ENCODE measurements at regions not wholly inside any gene's neighbourhood (a gene's known extent, or its start where the extent isn't known, plus 50 kb on each side); places are given as distances from the start of the nearest gene placed in this dataset.

GRCh38 chr10:120282421-120282820 is 174.6 kb upstream of the PLPP4 start:
- no peak overlapping the region for H3K27ac Mint-ChIP-seq
- no peak overlapping the region for H3K4me3 Mint-ChIP-seq
- H3K4me1 Mint-ChIP-seq: no peaks in the 10 kb centered on the region

GRCh38 chr10:120282846-120283492 is 174.1 kb upstream of the PLPP4 start:
- Histone ChIP-seq H3K4me3 (ENCODE audit: low read length) (no peak overlapping the region), H3K27me3 (ENCODE audit: control insufficient read depth in 2 of 2, insufficient read depth in 2 of 2, low read length in 2 of 2) (no peaks in the 10 kb centered on the region), H3K4me1 (ENCODE audit: control insufficient read depth in 2 of 2, insufficient read depth in 2 of 2, low read length in 2 of 2) (no peaks in the 10 kb centered on the region), H3K9me3 (ENCODE audit: control insufficient read depth in 2 of 3, low read length in 3 of 3) (no peaks in the 10 kb centered on the region), H3K27ac (ENCODE audit: low read depth, low read length) (no peak overlapping the region), H3K36me3 (ENCODE audit: control insufficient read depth in 2 of 3, insufficient read depth in 3 of 3, low read length in 3 of 3) (no peaks in the 10 kb centered on the region)
- peaks cover 0 to 10% (median 5%) of the 10 kb centered on the region in 5 donors for H3K27me3 Mint-ChIP-seq
- ATAC-seq (no peak), DNase-seq (no peak)
- intact Hi-C loops (cut with micrococcal nuclease): no loop called here
- peaks cover 0 to 6% (median 0%) of the 10 kb centered on the region in 11 donors for H3K9me3 Mint-ChIP-seq
- H3K36me3 Mint-ChIP-seq: no peaks in the 10 kb centered on the region
- ChIA-PET POLR2A (no interaction called here), CTCF (no interaction called here)
- no peak overlapping the region for H3K27ac Mint-ChIP-seq
- H3K4me1 Mint-ChIP-seq: no peaks in the 10 kb centered on the region
- H3K4me3 Mint-ChIP-seq: no peak overlapping the region

More at GRCh38 chr10:120282421-120282820, 174.6 kb upstream of the PLPP4 start:
- POLR2A ChIA-PET: no interaction called here
- Mint-ChIP-seq H3K27me3 (peaks cover 0 to 13% (median 5%) of the 10 kb centered on the region in 5 donors), H3K36me3 (no peaks in the 10 kb centered on the region), H3K9me3 (peaks cover 0 to 6% (median 0%) of the 10 kb centered on the region in 11 donors)
- no peak overlapping the region for H3K27ac ChIP-seq (ENCODE audit: low read depth, low read length)
- ATAC-seq (no peak), DNase-seq (no peak)
- CTCF ChIA-PET: no interaction called here
- no peaks in the 10 kb centered on the region for H3K4me1 ChIP-seq (ENCODE audit: control insufficient read depth in 2 of 2, insufficient read depth in 2 of 2, low read length in 2 of 2)
- no peak overlapping the region for H3K4me3 ChIP-seq (ENCODE audit: low read length)
- H3K36me3 ChIP-seq (ENCODE audit: control insufficient read depth in 2 of 3, insufficient read depth in 3 of 3, low read length in 3 of 3): no peaks in the 10 kb centered on the region
- no peaks in the 10 kb centered on the region for H3K9me3 ChIP-seq (ENCODE audit: control insufficient read depth in 2 of 3, low read length in 3 of 3)
- intact Hi-C loops (cut with micrococcal nuclease): no loop called here
- H3K27me3 ChIP-seq (ENCODE audit: control insufficient read depth in 2 of 2, insufficient read depth in 2 of 2, low read length in 2 of 2): no peaks in the 10 kb centered on the region

- Mint-ChIP-seq H3K4me3 (no peak overlapping the region), H3K27me3 (peaks cover 0 to 10% (median 8%) of the 10 kb centered on the region in 5 donors), H3K9me3 (peaks cover 0 to 3% (median 0%) of the 10 kb centered on the region in 11 donors), H3K36me3 (no peaks in the 10 kb centered on the region), H3K4me1 (no peaks in the 10 kb centered on the region), H3K27ac (no peak overlapping the region)
- no peak for ATAC-seq
- no peak overlapping the region for H3K27ac ChIP-seq (ENCODE audit: low read depth, low read length)
- POLR2A ChIA-PET: no interaction called here
- CTCF ChIA-PET: no interaction called here
- intact Hi-C loops (cut with micrococcal nuclease): no loop called here
- no peaks in the 10 kb centered on the region for H3K36me3 ChIP-seq (ENCODE audit: control insufficient read depth in 2 of 3, insufficient read depth in 3 of 3, low read length in 3 of 3)
- no peaks in the 10 kb centered on the region for H3K27me3 ChIP-seq (ENCODE audit: control insufficient read depth in 2 of 2, insufficient read depth in 2 of 2, low read length in 2 of 2)
- no peak for DNase-seq
- no peak overlapping the region for H3K4me3 ChIP-seq (ENCODE audit: low read length)
- H3K9me3 ChIP-seq (ENCODE audit: control insufficient read depth in 2 of 3, low read length in 3 of 3): no peaks in the 10 kb centered on the region
- H3K4me1 ChIP-seq (ENCODE audit: control insufficient read depth in 2 of 2, insufficient read depth in 2 of 2, low read length in 2 of 2): no peaks in the 10 kb centered on the region
Observed at GRCh38 chr10:120285408-120285807, 171.6 kb upstream of the PLPP4 start.

GRCh38 chr10:120286280-120286679 is 170.7 kb upstream of the PLPP4 start:
- intact Hi-C loops (cut with micrococcal nuclease): no loop called here
- ATAC-seq (no peak), DNase-seq (no peak)
- ChIA-PET POLR2A (no interaction called here), CTCF (no interaction called here)
- Mint-ChIP-seq H3K27me3 (peaks cover 0 to 17% (median 16%) of the 10 kb centered on the region in 5 donors), H3K4me3 (no peak overlapping the region), H3K4me1 (no peaks in the 10 kb centered on the region), H3K36me3 (no peaks in the 10 kb centered on the region), H3K9me3 (peaks cover 0 to 1% (median 0%) of the 10 kb centered on the region in 11 donors), H3K27ac (no peak overlapping the region)
- H3K27ac ChIP-seq (ENCODE audit: low read depth, low read length): no peak overlapping the region
- H3K27me3 ChIP-seq (ENCODE audit: control insufficient read depth in 2 of 2, insufficient read depth in 2 of 2, low read length in 2 of 2): no peaks in the 10 kb centered on the region
- no peak overlapping the region for H3K4me3 ChIP-seq (ENCODE audit: low read length)
- no peaks in the 10 kb centered on the region for H3K4me1 ChIP-seq (ENCODE audit: control insufficient read depth in 2 of 2, insufficient read depth in 2 of 2, low read length in 2 of 2)
- H3K9me3 ChIP-seq (ENCODE audit: control insufficient read depth in 2 of 3, low read length in 3 of 3): no peaks in the 10 kb centered on the region
- no peaks in the 10 kb centered on the region for H3K36me3 ChIP-seq (ENCODE audit: control insufficient read depth in 2 of 3, insufficient read depth in 3 of 3, low read length in 3 of 3)

GRCh38 chr10:120300513-120300912 is 156.5 kb upstream of the PLPP4 start:
- no peak overlapping the region for H3K27ac Mint-ChIP-seq
- intact Hi-C loops (cut with micrococcal nuclease): no loop called here
- H3K27me3 Mint-ChIP-seq: peaks cover 3 to 41% (median 20%) of the 10 kb centered on the region in 5 donors
- H3K9me3 Mint-ChIP-seq: peaks cover 0 to 8% (median 0%) of the 10 kb centered on the region in 11 donors
- Histone ChIP-seq H3K4me3 (ENCODE audit: low read length) (no peak overlapping the region), H3K27ac (ENCODE audit: low read depth, low read length) (no peak overlapping the region), H3K9me3 (ENCODE audit: control insufficient read depth in 2 of 3, low read length in 3 of 3) (no peaks in the 10 kb centered on the region), H3K36me3 (ENCODE audit: control insufficient read depth in 2 of 3, insufficient read depth in 3 of 3, low read length in 3 of 3) (no peaks in the 10 kb centered on the region), H3K27me3 (ENCODE audit: control insufficient read depth in 2 of 2, insufficient read depth in 2 of 2, low read length in 2 of 2) (no peaks in the 10 kb centered on the region), H3K4me1 (ENCODE audit: control insufficient read depth in 2 of 2, insufficient read depth in 2 of 2, low read length in 2 of 2) (no peaks in the 10 kb centered on the region)
- DNase-seq: no peak
- CTCF ChIA-PET: no interaction called here
- no peaks in the 10 kb centered on the region for H3K4me1 Mint-ChIP-seq
- H3K36me3 Mint-ChIP-seq: no peaks in the 10 kb centered on the region
- POLR2A ChIA-PET: no interaction called here
- no peak for ATAC-seq
- no peak overlapping the region for H3K4me3 Mint-ChIP-seq

GRCh38 chr10:120308589-120308988 is 148.4 kb upstream of the PLPP4 start:
- H3K27me3 Mint-ChIP-seq: peaks cover 2 to 38% (median 10%) of the 10 kb centered on the region in 5 donors
- intact Hi-C loops (cut with micrococcal nuclease): no loop called here
- H3K27me3 ChIP-seq (ENCODE audit: control insufficient read depth in 2 of 2, insufficient read depth in 2 of 2, low read length in 2 of 2): no peaks in the 10 kb centered on the region
- H3K27ac ChIP-seq (ENCODE audit: low read depth, low read length): no peak overlapping the region
- H3K36me3 ChIP-seq (ENCODE audit: control insufficient read depth in 2 of 3, insufficient read depth in 3 of 3, low read length in 3 of 3): no peaks in the 10 kb centered on the region
- H3K9me3 Mint-ChIP-seq: peaks cover 0 to 6% (median 0%) of the 10 kb centered on the region in 11 donors
- no peaks in the 10 kb centered on the region for H3K36me3 Mint-ChIP-seq
- no peak overlapping the region for H3K27ac Mint-ChIP-seq
- ChIA-PET CTCF (no interaction called here), POLR2A (no interaction called here)
- no peaks in the 10 kb centered on the region for H3K4me1 ChIP-seq (ENCODE audit: control insufficient read depth in 2 of 2, insufficient read depth in 2 of 2, low read length in 2 of 2)
- H3K9me3 ChIP-seq (ENCODE audit: control insufficient read depth in 2 of 3, low read length in 3 of 3): no peaks in the 10 kb centered on the region
- H3K4me3 ChIP-seq (ENCODE audit: low read length): no peak overlapping the region
- no peak for ATAC-seq
- no peaks in the 10 kb centered on the region for H3K4me1 Mint-ChIP-seq
- H3K4me3 Mint-ChIP-seq: no peak overlapping the region
- no peak for DNase-seq

GRCh38 chr10:120313715-120314114 is 143.3 kb upstream of the PLPP4 start:
- Mint-ChIP-seq H3K36me3 (no peaks in the 10 kb centered on the region), H3K9me3 (peaks cover 0 to 4% (median 0%) of the 10 kb centered on the region in 11 donors), H3K27me3 (peaks cover 2 to 25% (median 23%) of the 10 kb centered on the region in 5 donors), H3K27ac (no peak overlapping the region), H3K4me1 (no peaks in the 10 kb centered on the region), H3K4me3 (no peak overlapping the region)
- no peaks in the 10 kb centered on the region for H3K27me3 ChIP-seq (ENCODE audit: control insufficient read depth in 2 of 2, insufficient read depth in 2 of 2, low read length in 2 of 2)
- H3K4me3 ChIP-seq (ENCODE audit: low read length): no peak overlapping the region
- POLR2A ChIA-PET: no interaction called here
- CTCF ChIA-PET: no interaction called here
- no peaks in the 10 kb centered on the region for H3K4me1 ChIP-seq (ENCODE audit: control insufficient read depth in 2 of 2, insufficient read depth in 2 of 2, low read length in 2 of 2)
- H3K36me3 ChIP-seq (ENCODE audit: control insufficient read depth in 2 of 3, insufficient read depth in 3 of 3, low read length in 3 of 3): no peaks in the 10 kb centered on the region
- no peaks in the 10 kb centered on the region for H3K9me3 ChIP-seq (ENCODE audit: control insufficient read depth in 2 of 3, low read length in 3 of 3)
- intact Hi-C loops (cut with micrococcal nuclease): no loop called here
- ATAC-seq (no peak), DNase-seq (no peak)
- H3K27ac ChIP-seq (ENCODE audit: low read depth, low read length): no peak overlapping the region

Data from naive thymus-derived CD4-positive, alpha-beta T cell (primary cell).